ENCODE measurements at regions not wholly inside any gene's neighbourhood (a gene's known extent, or its start where the extent isn't known, plus 50 kb on each side); places are given as distances from the start of the nearest gene placed in this dataset.

GRCh38 chr9:107856633-107857032, 367.1 kb upstream of the KLF4 start:
- Histone ChIP-seq H3K4me1 (ENCODE audit: insufficient read depth, low read length) (no peaks in the 10 kb centered on the region), H3K9ac (ENCODE audit: low read depth, low read length) (no peak overlapping the region), H3K36me3 (ENCODE audit: insufficient read depth, low read length) (no peaks in the 10 kb centered on the region), H3K9me3 (ENCODE audit: control insufficient read depth, insufficient read depth, low read length) (peaks cover 4% of the 10 kb centered on the region; the same call in 1 of the 2 replicates)

- Histone ChIP-seq H3K36me3 (ENCODE audit: insufficient read depth, low read length) (no peaks in the 10 kb centered on the region), H3K4me1 (ENCODE audit: insufficient read depth, low read length) (no peaks in the 10 kb centered on the region), H3K9ac (ENCODE audit: low read depth, low read length) (no peak overlapping the region), H3K9me3 (ENCODE audit: control insufficient read depth, insufficient read depth, low read length) (peaks cover 4% of the 10 kb centered on the region; the same call in 1 of the 2 replicates)
These were observed 365.6 kb upstream of the KLF4 start for GRCh38 chr9:107855164-107855563.

DNA sequence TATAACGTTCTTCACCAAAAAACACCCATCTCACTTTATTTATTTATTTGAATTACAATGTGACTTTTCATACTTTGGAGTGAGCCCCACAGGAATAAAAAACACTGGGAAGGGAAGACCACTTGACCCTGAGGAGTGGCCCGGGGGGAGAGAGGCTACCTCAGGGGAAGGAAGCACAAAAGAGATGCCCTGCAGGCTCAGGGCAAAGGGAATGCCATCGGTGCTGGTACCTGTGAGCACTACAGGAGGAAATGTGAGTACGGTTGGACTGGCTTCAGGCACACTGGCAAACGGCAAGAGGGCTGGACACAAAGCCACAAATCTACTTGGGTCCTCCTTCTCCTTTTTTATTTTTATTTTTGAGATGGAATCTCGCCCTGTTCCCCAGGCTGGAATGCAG, 363.9 kb upstream of the KLF4 start:
- Histone ChIP-seq H3K9ac (ENCODE audit: low read depth, low read length) (no peak overlapping the region), H3K36me3 (ENCODE audit: insufficient read depth, low read length) (no peaks in the 10 kb centered on the region), H3K4me1 (ENCODE audit: insufficient read depth, low read length) (peaks cover 1% of the 10 kb centered on the region; the same call in 1 of the 2 replicates), H3K9me3 (ENCODE audit: control insufficient read depth, insufficient read depth, low read length) (peaks cover 4% of the 10 kb centered on the region; the same call in 1 of the 2 replicates)

- Histone ChIP-seq H3K9ac (ENCODE audit: low read depth, low read length) (no peak overlapping the region), H3K4me1 (ENCODE audit: insufficient read depth, low read length) (peaks cover 7% of the 10 kb centered on the region), H3K9me3 (ENCODE audit: control insufficient read depth, insufficient read depth, low read length) (peaks cover 4% of the 10 kb centered on the region; the same call in 1 of the 2 replicates), H3K36me3 (ENCODE audit: insufficient read depth, low read length) (no peaks in the 10 kb centered on the region)
These were observed 363.3 kb upstream of the KLF4 start for GRCh38 chr9:107852891-107853290.

DNA sequence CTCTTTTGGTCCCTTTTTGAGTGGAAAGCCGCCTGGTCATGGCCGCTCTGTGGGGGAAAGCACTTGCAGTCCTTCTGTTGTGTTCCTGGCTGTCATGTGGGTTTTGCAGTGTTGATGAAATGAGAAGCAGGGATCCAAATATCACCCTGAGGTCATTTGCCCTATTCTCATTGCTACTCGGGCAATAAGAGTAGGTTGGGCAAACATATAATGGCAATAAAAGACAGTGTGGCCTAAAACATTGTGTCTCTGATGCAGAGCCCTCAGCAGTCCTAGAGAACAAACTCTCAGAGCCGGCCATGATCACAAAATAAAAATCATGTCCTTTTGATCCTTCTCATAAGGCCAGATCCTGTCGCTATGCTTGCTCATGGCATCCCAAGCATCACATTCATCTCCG, 361.1 kb upstream of the KLF4 start:
- Histone ChIP-seq H3K36me3 (ENCODE audit: insufficient read depth, low read length) (no peaks in the 10 kb centered on the region), H3K9ac (ENCODE audit: low read depth, low read length) (no peak overlapping the region)

GRCh38 chr9:107847978-107848964, 358.7 kb upstream of the KLF4 start:
- Histone ChIP-seq H3K9me3 (ENCODE audit: control insufficient read depth, insufficient read depth, low read length) (no peaks in the 10 kb centered on the region), H3K4me1 (ENCODE audit: insufficient read depth, low read length) (peaks cover 7% of the 10 kb centered on the region), H3K9ac (ENCODE audit: low read depth, low read length) (no peak overlapping the region), H3K36me3 (ENCODE audit: insufficient read depth, low read length) (no peaks in the 10 kb centered on the region)

More for the DNA sequence above, 361.1 kb upstream of the KLF4 start:
- Histone ChIP-seq H3K4me1 (ENCODE audit: insufficient read depth, low read length) (peaks cover 7% of the 10 kb centered on the region), H3K9me3 (ENCODE audit: control insufficient read depth, insufficient read depth, low read length) (no peaks in the 10 kb centered on the region; the same call in 1 of the 2 replicates)

DNA sequence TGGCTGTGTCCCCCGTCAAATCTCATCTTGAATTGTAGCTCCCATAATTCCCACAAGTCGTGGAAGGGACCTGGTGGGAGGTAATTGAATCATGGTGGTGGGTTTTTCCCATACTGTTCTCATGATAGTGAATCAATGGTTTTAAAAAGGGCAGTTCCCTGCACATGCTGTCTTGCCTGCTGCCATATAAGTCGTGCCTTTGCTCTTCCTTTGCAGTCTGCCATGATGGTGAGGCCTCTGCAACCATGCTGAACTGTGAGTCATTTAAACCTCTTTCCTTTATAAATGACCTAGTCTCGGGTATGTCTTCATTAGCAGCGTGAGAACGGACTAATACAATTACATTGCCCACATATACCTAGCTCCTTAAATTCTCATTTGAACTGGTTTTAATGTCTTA, 353.0 kb upstream of the KLF4 start:
- Histone ChIP-seq H3K36me3 (ENCODE audit: insufficient read depth, low read length) (no peaks in the 10 kb centered on the region), H3K9me3 (ENCODE audit: control insufficient read depth, insufficient read depth, low read length) (no peaks in the 10 kb centered on the region), H3K4me1 (ENCODE audit: insufficient read depth, low read length) (no peaks in the 10 kb centered on the region), H3K9ac (ENCODE audit: low read depth, low read length) (no peak overlapping the region)

DNA sequence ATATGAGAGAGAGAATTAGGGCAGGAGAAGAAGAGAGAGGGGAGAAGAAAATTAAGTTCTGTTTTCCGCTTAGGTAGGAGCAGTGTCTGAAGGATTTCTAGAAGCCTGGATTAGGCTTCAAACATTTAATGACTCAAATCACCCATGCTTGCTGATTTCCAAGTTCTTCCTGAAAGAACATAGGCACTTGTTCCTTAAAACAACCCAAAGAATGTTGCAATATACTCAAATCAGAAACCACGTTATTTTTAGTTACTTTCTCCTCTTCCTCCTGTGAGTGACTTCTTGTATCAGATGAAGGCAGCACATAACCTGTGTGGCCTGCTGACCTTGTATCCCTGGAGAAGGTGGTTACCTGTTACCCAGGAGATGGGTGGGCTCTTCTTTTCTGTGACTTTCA, 351.5 kb upstream of the KLF4 start:
- no peaks in the 10 kb centered on the region for H3K9me3 ChIP-seq (ENCODE audit: control insufficient read depth, insufficient read depth, low read length)
- H3K4me1 ChIP-seq (ENCODE audit: insufficient read depth, low read length) = no peaks in the 10 kb centered on the region
- H3K36me3 ChIP-seq (ENCODE audit: insufficient read depth, low read length) = no peaks in the 10 kb centered on the region
- H3K9ac ChIP-seq (ENCODE audit: low read depth, low read length) = no peak overlapping the region

GRCh38 chr9:107839371-107839770, 349.8 kb upstream of the KLF4 start:
- H3K4me1 ChIP-seq (ENCODE audit: insufficient read depth, low read length) = no peaks in the 10 kb centered on the region
- no peak overlapping the region for H3K9ac ChIP-seq (ENCODE audit: low read depth, low read length)

GRCh38 chr9:107838766-107839165, 349.2 kb upstream of the KLF4 start:
- H3K9ac ChIP-seq (ENCODE audit: low read depth, low read length) = no peak overlapping the region
- H3K4me1 ChIP-seq (ENCODE audit: insufficient read depth, low read length) = no peaks in the 10 kb centered on the region
- H3K9me3 ChIP-seq (ENCODE audit: control insufficient read depth, insufficient read depth, low read length) = no peaks in the 10 kb centered on the region
- H3K36me3 ChIP-seq (ENCODE audit: insufficient read depth, low read length) = no peaks in the 10 kb centered on the region

More at GRCh38 chr9:107839371-107839770, 349.8 kb upstream of the KLF4 start:
- no peaks in the 10 kb centered on the region for H3K9me3 ChIP-seq (ENCODE audit: control insufficient read depth, insufficient read depth, low read length)
- no peaks in the 10 kb centered on the region for H3K36me3 ChIP-seq (ENCODE audit: insufficient read depth, low read length)

DNA sequence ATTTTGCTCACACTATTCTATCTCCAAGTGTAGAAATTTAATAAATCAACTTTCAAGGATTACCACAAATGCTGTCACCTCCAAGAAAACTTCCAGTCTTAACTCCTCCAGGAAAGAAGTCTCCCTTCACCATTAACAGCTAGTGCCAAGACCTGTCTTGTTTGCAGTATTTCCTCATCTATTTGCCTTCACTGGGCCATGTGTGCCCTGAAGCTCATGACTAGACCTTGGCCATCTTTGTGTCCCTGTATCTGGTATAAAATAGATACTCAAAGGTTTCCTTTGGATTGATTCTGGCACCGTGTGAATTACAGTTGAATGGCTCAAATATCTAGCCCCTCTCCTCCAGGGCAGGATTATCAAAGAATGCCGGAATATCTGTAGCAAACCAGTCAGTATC, 346.7 kb upstream of the KLF4 start:
- H3K36me3 ChIP-seq (ENCODE audit: insufficient read depth, low read length) = no peaks in the 10 kb centered on the region
- H3K9ac ChIP-seq (ENCODE audit: low read depth, low read length) = no peak overlapping the region
- H3K9me3 ChIP-seq (ENCODE audit: control insufficient read depth, insufficient read depth, low read length) = no peaks in the 10 kb centered on the region
- no peaks in the 10 kb centered on the region for H3K4me1 ChIP-seq (ENCODE audit: insufficient read depth, low read length)

DNA sequence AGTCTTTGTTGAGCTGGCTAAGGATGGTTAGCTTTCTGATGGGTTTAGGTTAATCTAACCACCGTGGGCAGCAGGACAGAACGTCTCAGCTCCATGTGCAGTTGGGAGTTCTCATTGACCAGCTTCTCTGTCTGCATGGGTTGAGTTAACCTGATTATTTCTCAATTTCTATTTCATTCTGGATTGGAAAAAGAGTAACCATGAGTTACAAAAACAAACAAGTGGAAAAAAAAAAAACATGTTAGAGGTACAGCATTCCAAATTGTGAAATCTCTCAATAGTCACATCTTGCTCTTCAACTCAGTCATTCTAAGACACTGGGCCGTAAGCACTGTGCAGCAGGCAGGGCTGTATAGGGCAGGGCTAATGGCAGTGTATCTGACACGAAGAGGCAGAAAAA, 343.7 kb upstream of the KLF4 start:
- H3K36me3 ChIP-seq (ENCODE audit: insufficient read depth, low read length) = no peaks in the 10 kb centered on the region
- no peaks in the 10 kb centered on the region for H3K9me3 ChIP-seq (ENCODE audit: control insufficient read depth, insufficient read depth, low read length)
- H3K4me1 ChIP-seq (ENCODE audit: insufficient read depth, low read length) = no peaks in the 10 kb centered on the region
- no peak overlapping the region for H3K9ac ChIP-seq (ENCODE audit: low read depth, low read length)

- Histone ChIP-seq H3K36me3 (ENCODE audit: insufficient read depth, low read length) (no peaks in the 10 kb centered on the region), H3K9ac (ENCODE audit: low read depth, low read length) (no peak overlapping the region), H3K9me3 (ENCODE audit: control insufficient read depth, insufficient read depth, low read length) (no peaks in the 10 kb centered on the region), H3K4me1 (ENCODE audit: insufficient read depth, low read length) (no peaks in the 10 kb centered on the region)
These were observed 343.3 kb upstream of the KLF4 start for GRCh38 chr9:107832871-107833270.

DNA sequence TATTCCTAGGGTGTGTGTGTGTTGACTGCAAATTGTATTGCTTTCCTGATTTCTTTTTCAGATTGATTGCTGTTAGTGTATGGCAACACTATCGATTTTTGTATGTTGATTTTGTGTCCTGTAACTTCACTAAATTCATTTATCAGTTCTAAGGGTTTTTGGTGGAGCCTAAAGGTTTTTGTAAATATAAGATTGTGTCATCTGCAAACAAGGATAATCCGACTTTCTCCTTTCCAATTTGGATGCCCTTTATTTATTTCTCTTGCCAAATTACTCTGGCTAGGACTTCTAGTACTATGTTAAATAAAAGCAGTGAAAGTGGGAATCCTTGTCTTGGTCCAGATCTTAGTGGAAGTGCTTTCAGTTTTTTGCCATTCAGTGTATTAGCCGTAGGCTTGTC, 340.9 kb upstream of the KLF4 start:
- no peaks in the 10 kb centered on the region for H3K4me1 ChIP-seq (ENCODE audit: insufficient read depth, low read length)
- H3K9ac ChIP-seq (ENCODE audit: low read depth, low read length) = no peak overlapping the region
- no peaks in the 10 kb centered on the region for H3K36me3 ChIP-seq (ENCODE audit: insufficient read depth, low read length)
- no peaks in the 10 kb centered on the region for H3K9me3 ChIP-seq (ENCODE audit: control insufficient read depth, insufficient read depth, low read length)

DNA sequence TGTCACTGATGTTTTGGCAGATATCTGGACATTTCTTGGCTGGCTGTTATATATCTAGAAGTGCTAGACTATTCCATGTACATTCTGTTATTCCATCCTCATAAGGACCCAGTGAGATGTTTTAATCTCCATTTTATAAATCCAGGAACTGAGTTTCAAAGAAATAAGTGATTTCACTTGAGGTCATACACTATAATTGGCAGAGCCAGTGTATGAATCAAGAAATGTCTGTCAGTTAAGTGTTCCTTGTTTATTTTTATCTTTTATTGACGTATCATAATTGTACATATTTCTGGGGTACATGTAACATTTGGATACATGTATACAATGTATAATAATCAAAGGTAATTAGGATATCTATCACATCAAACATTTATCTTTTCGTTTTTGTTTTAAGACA, 338.3 kb upstream of the KLF4 start:
- Histone ChIP-seq H3K9ac (ENCODE audit: low read depth, low read length) (no peak overlapping the region), H3K9me3 (ENCODE audit: control insufficient read depth, insufficient read depth, low read length) (no peaks in the 10 kb centered on the region), H3K4me1 (ENCODE audit: insufficient read depth, low read length) (no peaks in the 10 kb centered on the region), H3K36me3 (ENCODE audit: insufficient read depth, low read length) (no peaks in the 10 kb centered on the region)

All from ES-I3 (cell line).